Mammary epithelial cell (primary cell): ENCODE measurements at regions not wholly inside any gene's neighbourhood (a gene's known extent, or its start where the extent isn't known, plus 50 kb on each side); places are given as distances from the start of the nearest gene placed in this dataset.

ENCODE experiments used
- EZH2 ChIP-seq: IDR thresholded peaks from 2 replicates; pipeline ENCODE4 v1.6.1; 2012; ENCODE audit warnings: low read length, inconsistent platforms, borderline replicate concordance
- TF ChIP-seq, protein P1 (sequence below), 2 donors: IDR thresholded peaks in 1 of 2; conservative IDR thresholded peaks in 1 of 2; 2 replicates each; pipeline ENCODE4 v1.5.1; 2011 to 2012; ENCODE audit warnings: inconsistent platforms in 2 of 2, low read length in 2 of 2, mild to moderate bottlenecking in 2 of 2, control low read depth in 1 of 2, low read depth in 1 of 2; ENCODE audit not compliant: insufficient read depth in 1 of 2; ENCODE audit errors: extremely low read depth in 1 of 2

DNA sequence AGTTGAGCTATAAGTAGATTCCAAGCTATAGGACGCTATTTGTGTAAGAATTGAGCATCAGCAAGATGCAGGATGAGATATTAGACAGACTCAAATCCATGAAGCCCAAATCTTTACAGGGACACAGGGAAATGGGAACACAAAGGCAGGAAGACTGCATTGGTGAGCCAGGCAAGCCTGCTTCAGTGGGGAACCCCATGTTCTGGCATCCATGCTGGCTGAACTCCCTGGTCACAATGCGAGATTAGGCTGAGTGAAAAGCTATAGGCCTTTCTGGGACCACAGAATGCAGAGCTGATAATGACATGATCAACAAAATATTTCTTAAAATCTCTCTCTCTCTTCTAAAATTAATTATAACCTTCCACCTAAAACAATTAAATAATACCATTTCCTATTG, 170.5 kb downstream of the CDC14C start:
- TF ChIP-seq, protein P1, sequence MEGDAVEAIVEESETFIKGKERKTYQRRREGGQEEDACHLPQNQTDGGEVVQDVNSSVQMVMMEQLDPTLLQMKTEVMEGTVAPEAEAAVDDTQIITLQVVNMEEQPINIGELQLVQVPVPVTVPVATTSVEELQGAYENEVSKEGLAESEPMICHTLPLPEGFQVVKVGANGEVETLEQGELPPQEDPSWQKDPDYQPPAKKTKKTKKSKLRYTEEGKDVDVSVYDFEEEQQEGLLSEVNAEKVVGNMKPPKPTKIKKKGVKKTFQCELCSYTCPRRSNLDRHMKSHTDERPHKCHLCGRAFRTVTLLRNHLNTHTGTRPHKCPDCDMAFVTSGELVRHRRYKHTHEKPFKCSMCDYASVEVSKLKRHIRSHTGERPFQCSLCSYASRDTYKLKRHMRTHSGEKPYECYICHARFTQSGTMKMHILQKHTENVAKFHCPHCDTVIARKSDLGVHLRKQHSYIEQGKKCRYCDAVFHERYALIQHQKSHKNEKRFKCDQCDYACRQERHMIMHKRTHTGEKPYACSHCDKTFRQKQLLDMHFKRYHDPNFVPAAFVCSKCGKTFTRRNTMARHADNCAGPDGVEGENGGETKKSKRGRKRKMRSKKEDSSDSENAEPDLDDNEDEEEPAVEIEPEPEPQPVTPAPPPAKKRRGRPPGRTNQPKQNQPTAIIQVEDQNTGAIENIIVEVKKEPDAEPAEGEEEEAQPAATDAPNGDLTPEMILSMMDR (conservative IDR thresholded peaks at IDR 0.05 in 1 of 2, IDR thresholded peaks at IDR 0.05 in 1 of 2; ENCODE audit: extremely low read depth in 1 of 2, insufficient read depth in 1 of 2, low read depth in 1 of 2, low read length in 2 of 2): no peak
- no peak for TF ChIP-seq EZH2
